Spleen (tissue), 7 donors: ENCODE measurements at regions not wholly inside any gene's neighbourhood (a gene's known extent, or its start where the extent isn't known, plus 50 kb on each side); places are given as distances from the start of the nearest gene placed in this dataset.

Experiments used
- CTCF ChIP-seq, 11 experiments: fragments of 200-600 bp in 7 of 11; fragments of 450-650 bp in 4 of 11; sonication (generic) in 4 of 11; IDR thresholded peaks in 8 of 11; conservative IDR thresholded peaks in 3 of 11; 1 replicate in 7 of 11; 2 replicates in 4 of 11; pipeline versions ENCODE4 v1.4.0 to v1.8.0; 2016 to 2021; ENCODE audit warnings: antibody characterized with exemption in 11 of 11, inconsistent platforms in 4 of 11, mild to moderate bottlenecking in 1 of 11
- POLR2A ChIP-seq, 3 donors: fragments of 450-650 bp; IDR thresholded peaks; one replicate each; pipeline ENCODE4 v1.5.1; 2017; ENCODE audit warnings: antibody characterized with exemption in 3 of 3, mild to moderate bottlenecking in 1 of 3
- POLR2AphosphoS5 ChIP-seq, 3 donors: sonication (generic); formaldehyde crosslinking; IDR thresholded peaks; one replicate each; pipeline ENCODE4 v1.5.1; 2017; ENCODE audit warnings: antibody characterized with exemption in 3 of 3
- donor health status: DM: no; HTN: no; CAD: no; lungs with moderate emphysema.
- donor health status: DM: no; HTN: no; CAD: no.
- donor health status: DM: no; HTN: no; CAD: no.

GRCh38 chr5:98602534-98603112 lies 170.8 kb upstream of the RGMB start:
- TF ChIP-seq CTCF (IDR thresholded peaks at IDR 0.05 in 8 of 11, conservative IDR thresholded peaks at IDR 0.05 in 3 of 11) (no peak), POLR2A (IDR thresholded peaks at IDR 0.05) (no peak), POLR2AphosphoS5 (IDR thresholded peaks at IDR 0.05) (no peak)
